Stimulated activated CD8-positive, alpha-beta memory T cell treated with anti-CD3 and anti-CD28 coated beads, Interleukin-7, amount 100 ng/mL, for 1 hour (primary cell): ENCODE measurements at regions not wholly inside any gene's neighbourhood (a gene's known extent, or its start where the extent isn't known, plus 50 kb on each side); places are given as distances from the start of the nearest gene placed in this dataset.

Experiments used
- DNase-seq, 2 donors: peaks; one replicate each; pipeline ENCODE4 v3.0.0-alpha.2; 2020; ENCODE audit warnings: low read depth in 2 of 2

- DNase-seq: no peak
Measured at GRCh38 chr17:79201536-79202227, 127.1 kb downstream of the ENGASE start.

- DNase-seq: no peak
Measured at GRCh38 chr17:79201119-79201518, 126.5 kb downstream of the ENGASE start.

- DNase-seq: no peak
Measured at GRCh38 chr17:79196913-79197312, 122.3 kb downstream of the ENGASE start.

GRCh38 chr17:79192503-79193351 is 118.1 kb downstream of the ENGASE start:
- DNase-seq: no peak

- DNase-seq: no peak
Measured at GRCh38 chr17:79191270-79191934, 116.8 kb downstream of the ENGASE start.

- no peak for DNase-seq
Measured at GRCh38 chr17:79189305-79189704, 114.7 kb downstream of the ENGASE start.

- DNase-seq: no peak
Measured at GRCh38 chr17:79188685-79189084, 114.1 kb downstream of the ENGASE start.

- no peak for DNase-seq
Measured at GRCh38 chr17:79188048-79188447, 113.4 kb downstream of the ENGASE start.

GRCh38 chr17:79187186-79187585 is 112.6 kb downstream of the ENGASE start:
- DNase-seq: no peak

- DNase-seq: no peak
Measured at GRCh38 chr17:79186406-79186805, 111.8 kb downstream of the ENGASE start.

- no peak for DNase-seq
Measured at GRCh38 chr17:79185671-79186070, 111.0 kb downstream of the ENGASE start.

- no peak for DNase-seq
Measured at GRCh38 chr17:79184219-79184618, 109.6 kb downstream of the ENGASE start.

- DNase-seq: no peak
Measured at GRCh38 chr17:79183293-79184158, 108.9 kb downstream of the ENGASE start.

- DNase-seq: no peak
Measured at GRCh38 chr17:79183043-79183292, 108.3 kb downstream of the ENGASE start.

- DNase-seq: no peak
Measured at GRCh38 chr17:79182176-79183042, 107.8 kb downstream of the ENGASE start.

GRCh38 chr17:79180358-79181005 is 105.9 kb downstream of the ENGASE start:
- DNase-seq: no peak

GRCh38 chr17:79179334-79179733 is 104.7 kb downstream of the ENGASE start:
- DNase-seq: no peak

- no peak for DNase-seq
Measured at GRCh38 chr17:79177877-79178276, 103.3 kb downstream of the ENGASE start.

- DNase-seq: no peak
Measured at GRCh38 chr17:79176792-79177601, 102.4 kb downstream of the ENGASE start.
